ENCODE measurements at regions not wholly inside any gene's neighbourhood (a gene's known extent, or its start where the extent isn't known, plus 50 kb on each side); places are given as distances from the start of the nearest gene placed in this dataset.

DNA sequence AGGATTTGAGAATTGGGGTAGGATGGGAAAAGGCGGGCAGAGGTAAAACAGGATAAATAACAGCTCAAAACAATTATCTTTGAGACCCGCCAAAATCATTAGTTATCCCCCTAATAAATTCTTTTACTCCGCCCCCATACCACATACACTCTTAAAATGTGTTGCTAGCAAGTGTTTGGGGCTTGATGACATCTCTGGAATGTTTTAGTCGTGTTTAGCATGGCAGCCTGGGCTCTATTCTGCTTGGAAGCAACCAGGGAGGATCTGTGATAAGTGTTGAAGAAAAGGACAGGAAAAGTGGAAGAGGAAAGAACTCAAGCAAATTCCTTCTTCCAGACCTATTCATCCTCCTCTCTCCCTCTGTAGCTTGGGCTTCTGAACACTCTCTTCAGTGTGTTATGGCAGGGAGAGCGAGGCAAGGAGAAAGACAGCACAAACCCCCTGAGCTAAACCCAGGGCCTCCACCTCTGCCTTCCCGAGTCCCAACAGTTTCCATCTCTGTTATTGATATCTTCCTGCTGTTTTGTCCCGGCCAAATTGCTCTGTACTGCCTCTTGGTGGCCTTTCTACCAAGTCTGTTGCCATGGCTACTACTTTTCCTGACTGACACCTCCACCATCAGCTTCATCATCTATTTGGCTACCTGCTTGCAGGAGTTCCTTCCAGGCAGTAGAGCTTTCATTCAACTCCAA lies 135.8 kb downstream of the RPL22L1 start:
- FAIRE-seq (no peak), DNase-seq (no peak)
- Histone ChIP-seq H3K36me3 (ENCODE audit: control insufficient read depth in 3 of 3, insufficient read depth in 2 of 3, low read depth in 1 of 3, low read length in 3 of 3) (no peaks in the 10 kb centered on the region), H3K4me1 (ENCODE audit: control insufficient read depth in 3 of 3, insufficient read depth in 2 of 3, low read depth in 1 of 3, low read length in 2 of 3) (peaks cover 0 to 6% (median 0%) of the 10 kb centered on the region in 3 donors), H3K27ac (ENCODE audit: low read depth in 1 of 3, low read length in 2 of 3) (no peak overlapping the region), H3K9me3 (ENCODE audit: control insufficient read depth in 2 of 2, insufficient read depth in 1 of 2, low read depth in 1 of 2, low read length in 1 of 2) (no peaks in the 10 kb centered on the region), H3K4me3 (ENCODE audit: low read depth in 1 of 3, low read length in 3 of 3) (no peak overlapping the region), H3K27me3 (ENCODE audit: control insufficient read depth in 3 of 3, insufficient read depth in 3 of 3, low read length in 3 of 3) (no peaks in the 10 kb centered on the region)
- WGBS, 3 donors: 57 to 80% (median 65%) methylated on average over 7 of the region's 7 CpGs

DNA sequence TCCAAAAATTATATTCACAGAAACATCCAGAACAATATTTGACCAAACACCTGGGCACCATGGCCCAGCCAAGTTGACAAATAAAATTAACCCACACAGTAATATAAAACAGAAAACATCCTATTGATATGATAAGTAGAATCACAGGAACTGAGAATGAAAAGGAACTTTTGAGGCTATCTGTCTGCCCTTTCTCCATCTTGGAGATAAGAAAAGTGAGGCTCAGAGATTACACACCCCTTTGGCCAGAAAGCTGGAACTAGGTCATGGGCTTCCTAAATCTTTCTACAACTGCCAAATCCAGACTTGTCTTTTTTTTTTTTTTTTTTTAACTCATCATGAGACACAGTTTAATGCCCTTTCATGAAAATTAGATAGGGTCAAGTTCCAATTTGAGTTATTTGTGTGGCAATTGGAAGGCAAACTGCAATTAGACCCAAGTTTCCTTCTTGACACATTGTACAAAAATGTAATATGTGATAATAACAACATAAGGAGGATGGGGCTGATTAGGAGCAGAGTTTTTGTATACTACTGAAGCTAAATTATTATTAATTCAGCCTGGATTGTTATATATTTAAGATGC lies 137.2 kb downstream of the RPL22L1 start:
- DNase-seq (peak in 1 of 2 donors; percentile 10), FAIRE-seq (no peak)
- Histone ChIP-seq H3K36me3 (ENCODE audit: control insufficient read depth in 3 of 3, insufficient read depth in 2 of 3, low read depth in 1 of 3, low read length in 3 of 3) (no peaks in the 10 kb centered on the region), H3K9me3 (ENCODE audit: control insufficient read depth in 2 of 2, insufficient read depth in 1 of 2, low read depth in 1 of 2, low read length in 1 of 2) (no peaks in the 10 kb centered on the region), H3K4me3 (ENCODE audit: low read depth in 1 of 3, low read length in 3 of 3) (no peak overlapping the region), H3K4me1 (ENCODE audit: control insufficient read depth in 3 of 3, insufficient read depth in 2 of 3, low read depth in 1 of 3, low read length in 2 of 3) (peaks cover 0 to 6% (median 0%) of the 10 kb centered on the region in 3 donors), H3K27me3 (ENCODE audit: control insufficient read depth in 3 of 3, insufficient read depth in 3 of 3, low read length in 3 of 3) (no peaks in the 10 kb centered on the region), H3K27ac (ENCODE audit: low read depth in 1 of 3, low read length in 2 of 3) (no peak overlapping the region)

DNA sequence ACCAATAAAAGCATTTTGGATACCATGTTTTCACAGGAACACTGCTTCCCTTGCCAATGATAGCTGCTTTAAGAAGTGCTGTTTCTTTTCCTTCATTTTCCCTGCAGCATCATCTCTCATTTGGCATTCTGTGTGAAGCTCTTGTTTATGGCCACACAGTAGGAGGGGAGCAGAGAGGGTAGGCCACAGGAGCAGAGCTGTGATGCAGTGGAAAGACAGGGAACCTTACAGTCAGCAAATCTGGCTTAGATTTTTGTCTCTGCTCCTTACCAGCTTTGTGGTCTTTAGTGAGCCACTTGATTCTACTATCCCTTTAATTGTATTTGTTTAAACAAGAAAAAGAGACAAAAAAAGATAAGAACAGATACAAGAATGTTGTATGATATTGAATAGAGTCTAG lies 138.7 kb downstream of the RPL22L1 start:
- H3K27ac ChIP-seq (ENCODE audit: low read depth in 1 of 3, low read length in 2 of 3): no peak overlapping the region
- no peak for FAIRE-seq
- H3K4me1 ChIP-seq (ENCODE audit: control insufficient read depth in 3 of 3, insufficient read depth in 2 of 3, low read depth in 1 of 3, low read length in 2 of 3): peaks cover 0 to 6% (median 0%) of the 10 kb centered on the region in 3 donors
- DNase-seq: no peak
- H3K4me3 ChIP-seq (ENCODE audit: low read depth in 1 of 3, low read length in 3 of 3): no peak overlapping the region
- H3K9me3 ChIP-seq (ENCODE audit: control insufficient read depth in 2 of 2, insufficient read depth in 1 of 2, low read depth in 1 of 2, low read length in 1 of 2): no peaks in the 10 kb centered on the region
- no peaks in the 10 kb centered on the region for H3K36me3 ChIP-seq (ENCODE audit: control insufficient read depth in 3 of 3, insufficient read depth in 2 of 3, low read depth in 1 of 3, low read length in 3 of 3)
- H3K27me3 ChIP-seq (ENCODE audit: control insufficient read depth in 3 of 3, insufficient read depth in 3 of 3, low read length in 3 of 3): no peaks in the 10 kb centered on the region

DNA sequence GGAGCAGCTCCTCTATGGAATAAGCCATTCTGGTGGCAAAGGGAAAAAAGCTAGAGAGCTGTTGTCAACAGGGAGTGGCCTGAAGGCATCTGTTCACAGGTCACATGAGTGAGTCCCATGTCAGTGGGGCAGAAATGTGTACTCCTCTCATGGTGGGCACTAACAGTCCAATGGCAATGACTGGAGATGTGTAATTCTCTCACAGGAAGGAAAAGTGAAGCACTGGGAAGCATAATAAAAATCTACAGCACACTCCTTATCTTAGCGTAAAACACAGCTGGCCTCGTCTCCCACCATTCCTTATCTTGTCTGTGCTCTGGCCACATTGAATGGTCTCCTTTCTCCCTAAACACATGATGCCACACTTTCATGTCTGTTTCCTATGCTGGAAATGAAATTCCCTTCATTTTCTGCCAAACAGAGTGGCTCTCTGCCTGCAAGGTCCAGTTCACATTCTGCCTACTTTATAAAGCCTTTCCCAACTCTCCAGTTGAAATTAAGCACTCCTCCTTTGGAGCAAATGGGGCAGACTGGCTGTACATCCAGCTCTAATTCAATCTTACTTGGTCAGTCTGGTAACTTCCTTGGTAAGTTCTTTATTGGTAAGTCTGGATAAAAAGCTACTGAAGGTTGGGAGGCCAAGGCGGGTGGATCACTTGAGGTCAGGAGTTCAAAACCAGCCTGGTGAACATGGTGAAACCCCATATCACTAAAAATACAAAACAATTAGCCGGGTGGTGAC lies 139.8 kb downstream of the RPL22L1 start:
- WGBS, 3 donors: 74 to 78% (median 74%) methylated on average over 4 of the region's 4 CpGs
- Histone ChIP-seq H3K27me3 (ENCODE audit: control insufficient read depth in 3 of 3, insufficient read depth in 3 of 3, low read length in 3 of 3) (no peaks in the 10 kb centered on the region), H3K36me3 (ENCODE audit: control insufficient read depth in 3 of 3, insufficient read depth in 2 of 3, low read depth in 1 of 3, low read length in 3 of 3) (no peaks in the 10 kb centered on the region), H3K9me3 (ENCODE audit: control insufficient read depth in 2 of 2, insufficient read depth in 1 of 2, low read depth in 1 of 2, low read length in 1 of 2) (no peaks in the 10 kb centered on the region), H3K4me1 (ENCODE audit: control insufficient read depth in 3 of 3, insufficient read depth in 2 of 3, low read depth in 1 of 3, low read length in 2 of 3) (peaks cover 0 to 6% (median 0%) of the 10 kb centered on the region in 3 donors), H3K27ac (ENCODE audit: low read depth in 1 of 3, low read length in 2 of 3) (peak overlapping the region in 1 of 3 donors; percentile 35), H3K4me3 (ENCODE audit: low read depth in 1 of 3, low read length in 3 of 3) (no peak overlapping the region)
- FAIRE-seq (no peak), DNase-seq (peak in 1 of 2 donors; percentile 66)

DNA sequence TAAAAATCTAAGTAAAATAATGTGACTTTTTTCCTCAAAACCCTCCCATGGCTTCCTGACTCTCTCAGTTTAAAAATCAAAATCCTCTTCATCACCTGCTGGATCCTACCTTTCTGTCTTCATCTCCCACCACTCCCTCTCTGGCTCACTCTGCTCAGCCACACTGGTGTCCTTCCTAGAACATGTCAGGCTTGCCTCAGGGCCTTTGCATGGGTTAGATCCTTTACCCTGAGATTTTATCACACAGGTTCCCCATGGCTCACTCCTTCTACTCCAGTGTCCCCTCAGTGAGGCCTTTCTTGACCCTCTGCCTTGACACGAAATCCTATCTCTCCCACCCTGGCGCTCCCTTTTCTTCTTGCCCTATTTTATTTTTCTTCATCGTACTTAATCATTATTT lies 141.8 kb downstream of the RPL22L1 start:
- Histone ChIP-seq H3K27me3 (ENCODE audit: control insufficient read depth in 3 of 3, insufficient read depth in 3 of 3, low read length in 3 of 3) (no peaks in the 10 kb centered on the region), H3K4me3 (ENCODE audit: low read depth in 1 of 3, low read length in 3 of 3) (no peak overlapping the region), H3K36me3 (ENCODE audit: control insufficient read depth in 3 of 3, insufficient read depth in 2 of 3, low read depth in 1 of 3, low read length in 3 of 3) (no peaks in the 10 kb centered on the region), H3K9me3 (ENCODE audit: control insufficient read depth in 2 of 2, insufficient read depth in 1 of 2, low read depth in 1 of 2, low read length in 1 of 2) (no peaks in the 10 kb centered on the region), H3K27ac (ENCODE audit: low read depth in 1 of 3, low read length in 2 of 3) (no peak overlapping the region), H3K4me1 (ENCODE audit: control insufficient read depth in 3 of 3, insufficient read depth in 2 of 3, low read depth in 1 of 3, low read length in 2 of 3) (peaks cover 0 to 17% (median 3%) of the 10 kb centered on the region in 3 donors)
- FAIRE-seq (no peak), DNase-seq (no peak)
- 90 to 98% (median 94%) methylated on average over 3 of the region's 3 CpGs for WGBS, 3 donors

DNA sequence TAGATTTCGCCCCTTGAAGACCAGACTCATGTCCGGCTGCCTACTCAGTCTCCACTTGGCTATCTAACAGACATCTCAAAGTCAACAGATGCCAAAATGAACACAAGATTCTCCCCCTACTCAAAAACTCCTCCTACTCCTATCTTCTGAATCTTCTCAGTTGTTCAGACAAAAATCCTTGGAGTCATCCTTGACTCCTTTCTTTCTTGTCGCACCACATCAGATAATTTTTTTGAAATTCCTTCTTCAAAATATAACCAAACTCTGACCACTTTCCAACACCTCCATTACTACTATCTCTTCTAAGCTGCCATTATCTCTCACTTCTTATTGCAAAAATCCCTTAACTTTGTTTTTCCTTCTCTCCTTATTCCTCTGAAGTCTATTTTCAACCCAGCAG lies 141.9 kb upstream of the SLC7A14 start:
- 92 to 95% (median 94%) methylated on average over 3 of the region's 3 CpGs for WGBS, 3 donors
- Histone ChIP-seq H3K27ac (ENCODE audit: low read depth in 1 of 3, low read length in 2 of 3) (no peak overlapping the region), H3K4me1 (ENCODE audit: control insufficient read depth in 3 of 3, insufficient read depth in 2 of 3, low read depth in 1 of 3, low read length in 2 of 3) (peaks cover 0 to 17% (median 3%) of the 10 kb centered on the region in 3 donors), H3K36me3 (ENCODE audit: control insufficient read depth in 3 of 3, insufficient read depth in 2 of 3, low read depth in 1 of 3, low read length in 3 of 3) (no peaks in the 10 kb centered on the region), H3K9me3 (ENCODE audit: control insufficient read depth in 2 of 2, insufficient read depth in 1 of 2, low read depth in 1 of 2, low read length in 1 of 2) (no peaks in the 10 kb centered on the region), H3K27me3 (ENCODE audit: control insufficient read depth in 3 of 3, insufficient read depth in 3 of 3, low read length in 3 of 3) (no peaks in the 10 kb centered on the region), H3K4me3 (ENCODE audit: low read depth in 1 of 3, low read length in 3 of 3) (no peak overlapping the region)
- DNase-seq (no peak), FAIRE-seq (no peak)

DNA sequence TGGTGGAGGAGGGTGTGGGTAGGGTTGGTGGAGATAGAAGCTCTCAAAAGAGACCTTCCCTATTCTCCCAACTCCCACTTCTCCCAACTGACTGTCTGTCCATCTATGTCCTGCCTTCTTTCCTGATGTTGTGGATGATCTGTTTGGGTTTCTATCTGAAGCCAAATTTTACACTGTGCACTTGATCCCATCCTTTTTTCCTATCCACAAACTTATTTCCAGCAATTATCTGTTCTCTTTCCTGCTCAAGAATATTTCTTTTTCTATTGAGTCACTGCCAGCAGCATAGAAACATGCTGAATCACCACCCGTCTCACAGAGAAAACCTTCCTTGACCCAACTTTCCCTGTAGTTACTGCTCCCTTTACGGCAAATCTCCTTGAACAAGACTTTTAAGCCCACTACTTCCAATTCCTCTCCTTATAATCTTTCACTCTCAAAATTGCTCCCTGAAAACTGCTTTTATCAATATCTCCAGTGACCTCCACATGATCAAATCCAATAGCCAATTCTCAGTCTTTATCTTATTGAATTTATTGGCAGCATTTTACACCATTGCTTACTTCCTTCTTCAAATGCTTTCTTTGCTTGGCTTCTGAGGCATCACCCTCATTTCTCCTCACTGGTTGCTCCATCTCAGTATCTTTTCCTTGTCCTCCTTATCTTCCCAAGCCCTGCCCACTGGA lies 141.2 kb upstream of the SLC7A14 start:
- Histone ChIP-seq H3K36me3 (ENCODE audit: control insufficient read depth in 3 of 3, insufficient read depth in 2 of 3, low read depth in 1 of 3, low read length in 3 of 3) (no peaks in the 10 kb centered on the region), H3K4me3 (ENCODE audit: low read depth in 1 of 3, low read length in 3 of 3) (no peak overlapping the region), H3K4me1 (ENCODE audit: control insufficient read depth in 3 of 3, insufficient read depth in 2 of 3, low read depth in 1 of 3, low read length in 2 of 3) (peaks cover 0 to 17% (median 3%) of the 10 kb centered on the region in 3 donors), H3K27me3 (ENCODE audit: control insufficient read depth in 3 of 3, insufficient read depth in 3 of 3, low read length in 3 of 3) (no peaks in the 10 kb centered on the region), H3K27ac (ENCODE audit: low read depth in 1 of 3, low read length in 2 of 3) (no peak overlapping the region), H3K9me3 (ENCODE audit: control insufficient read depth in 2 of 2, insufficient read depth in 1 of 2, low read depth in 1 of 2, low read length in 1 of 2) (no peaks in the 10 kb centered on the region)
- FAIRE-seq (no peak), DNase-seq (no peak)
- WGBS, 3 donors: 66 to 80% (median 69%) methylated on average over 2 of the region's 2 CpGs

DNA sequence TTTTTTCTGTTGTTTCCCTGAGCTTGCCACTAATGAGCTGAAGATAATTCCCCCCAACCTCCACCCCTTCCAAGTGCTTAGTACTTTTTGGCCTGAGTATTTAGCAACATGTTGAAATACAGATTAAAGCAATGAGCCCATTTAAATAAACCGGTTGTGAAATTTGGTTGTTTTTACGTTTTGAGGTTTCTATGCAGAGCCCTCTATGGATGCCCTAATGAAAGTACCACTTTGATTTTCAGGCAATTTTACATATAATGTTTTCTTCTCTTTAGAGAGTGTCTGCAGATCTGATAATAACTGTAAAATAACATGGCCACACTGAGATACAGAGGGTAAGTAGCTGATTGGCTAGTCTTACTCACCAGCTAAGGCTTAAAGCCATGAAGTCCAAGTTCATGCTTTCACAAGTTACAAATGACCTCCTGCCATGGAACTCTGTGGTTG lies 139.4 kb upstream of the SLC7A14 start:
- DNase-seq (no peak), FAIRE-seq (no peak)
- no peak overlapping the region for H3K4me3 ChIP-seq (ENCODE audit: low read depth in 1 of 3, low read length in 3 of 3)
- H3K36me3 ChIP-seq (ENCODE audit: control insufficient read depth in 3 of 3, insufficient read depth in 2 of 3, low read depth in 1 of 3, low read length in 3 of 3): no peaks in the 10 kb centered on the region
- H3K9me3 ChIP-seq (ENCODE audit: control insufficient read depth in 2 of 2, insufficient read depth in 1 of 2, low read depth in 1 of 2, low read length in 1 of 2): no peaks in the 10 kb centered on the region
- peaks cover 0 to 15% (median 3%) of the 10 kb centered on the region in 3 donors for H3K4me1 ChIP-seq (ENCODE audit: control insufficient read depth in 3 of 3, insufficient read depth in 2 of 3, low read depth in 1 of 3, low read length in 2 of 3)
- H3K27ac ChIP-seq (ENCODE audit: low read depth in 1 of 3, low read length in 2 of 3): no peak overlapping the region
- 61 to 82% (median 77%) methylated on average over 2 of the region's 2 CpGs for WGBS, 3 donors
- H3K27me3 ChIP-seq (ENCODE audit: control insufficient read depth in 3 of 3, insufficient read depth in 3 of 3, low read length in 3 of 3): no peaks in the 10 kb centered on the region

All from small intestine (tissue), 7 donors.